Activated CD8-positive, alpha-beta memory T cell treated with anti-CD3 and anti-CD28 coated beads for 24 hours (primary cell): ENCODE measurements at regions not wholly inside any gene's neighbourhood (a gene's known extent, or its start where the extent isn't known, plus 50 kb on each side); places are given as distances from the start of the nearest gene placed in this dataset.

Source experiments
- DNase-seq: peaks from one replicate; pipeline ENCODE4 v3.0.0-alpha.2; 2020

GRCh38 chr2:239865059-239865639 is 160.0 kb downstream of the NDUFA10 start:
- DNase-seq = peak; percentile 35

GRCh38 chr2:239864247-239865058 is 160.7 kb downstream of the NDUFA10 start:
- DNase-seq = peak; percentile 48

- no peak for DNase-seq
Measured at GRCh38 chr2:239862613-239863012, 162.5 kb downstream of the NDUFA10 start.

- no peak for DNase-seq
Measured at GRCh38 chr2:239858179-239858578, 167.0 kb downstream of the NDUFA10 start.

DNA sequence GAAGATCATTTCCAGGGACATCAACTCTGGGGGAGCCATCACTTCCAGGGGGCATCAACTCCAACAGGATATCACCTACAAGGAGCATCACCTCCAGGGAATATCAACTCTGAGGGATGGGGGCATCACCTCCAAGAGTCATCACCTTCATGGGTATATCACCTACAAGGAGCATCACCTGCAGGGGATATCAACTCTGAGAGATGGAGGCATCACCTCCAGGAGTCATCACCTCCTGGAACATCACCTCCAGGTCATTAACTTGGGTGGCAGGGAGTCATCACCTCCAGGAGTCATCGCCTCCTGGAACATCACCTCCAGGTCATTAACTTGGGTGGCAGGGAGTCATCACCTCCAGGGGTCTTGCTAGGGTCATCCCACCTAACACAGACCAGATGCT is 167.6 kb downstream of the NDUFA10 start:
- DNase-seq = peak; percentile 28

GRCh38 chr2:239856620-239857285 is 168.4 kb downstream of the NDUFA10 start:
- peak; percentile 30 for DNase-seq

DNA sequence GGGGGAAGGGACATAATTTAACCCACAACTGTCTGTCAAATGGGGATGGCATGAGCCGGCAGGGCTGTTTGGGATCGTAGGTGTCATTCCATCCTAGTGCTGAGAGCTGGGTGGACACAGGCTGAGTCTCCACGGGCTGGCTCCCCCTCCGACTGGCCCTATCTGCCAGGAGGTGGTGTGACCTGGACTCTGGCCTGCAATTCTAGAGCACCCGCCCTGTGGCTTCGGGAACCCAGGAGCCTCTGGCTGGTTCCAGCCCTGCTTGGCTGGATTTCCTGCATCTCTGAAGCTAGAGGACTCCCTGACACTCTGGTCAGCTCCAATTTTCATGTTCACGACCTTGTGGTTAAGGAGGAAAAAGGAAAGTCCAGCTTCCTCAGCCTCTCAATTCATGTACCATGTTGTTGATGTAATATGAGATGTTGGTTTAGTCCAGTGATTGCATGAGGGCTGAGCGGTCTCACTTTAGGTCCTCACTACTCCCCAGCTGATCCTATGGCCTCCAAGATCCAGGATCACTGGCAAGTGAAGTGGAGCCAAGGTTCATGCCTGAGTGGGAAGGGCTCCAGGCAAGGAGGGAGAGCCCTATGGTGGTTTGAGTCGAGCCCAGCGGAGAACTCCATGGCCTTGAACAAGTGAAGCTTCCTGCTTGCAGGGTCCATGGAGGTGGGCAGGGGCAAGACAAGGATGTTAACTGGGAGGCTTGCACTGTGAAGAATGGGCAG is 169.1 kb downstream of the NDUFA10 start:
- DNase-seq = peak; percentile 17

DNA sequence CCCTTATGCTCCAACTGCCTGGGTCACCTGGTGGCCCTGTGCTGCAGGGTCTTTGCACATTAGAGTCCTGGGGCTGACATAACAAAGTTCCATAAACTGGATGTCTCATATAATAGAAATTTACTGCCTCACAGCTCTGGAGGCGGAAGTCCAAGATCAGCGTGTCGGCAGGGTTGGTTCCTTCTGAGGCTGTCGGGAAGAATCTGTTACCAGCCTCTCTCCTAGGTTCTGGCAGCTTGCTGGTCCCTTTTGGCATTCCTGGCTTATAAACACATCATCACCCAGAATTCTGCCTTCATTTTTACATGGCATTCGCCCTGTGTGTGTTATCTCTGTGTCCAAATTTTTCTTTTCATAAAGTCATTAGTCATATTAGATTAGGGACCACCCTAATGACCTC is 170.5 kb downstream of the NDUFA10 start:
- no peak for DNase-seq

GRCh38 chr2:239853706-239854327 is 171.3 kb downstream of the NDUFA10 start:
- DNase-seq = peak; percentile 13

DNA sequence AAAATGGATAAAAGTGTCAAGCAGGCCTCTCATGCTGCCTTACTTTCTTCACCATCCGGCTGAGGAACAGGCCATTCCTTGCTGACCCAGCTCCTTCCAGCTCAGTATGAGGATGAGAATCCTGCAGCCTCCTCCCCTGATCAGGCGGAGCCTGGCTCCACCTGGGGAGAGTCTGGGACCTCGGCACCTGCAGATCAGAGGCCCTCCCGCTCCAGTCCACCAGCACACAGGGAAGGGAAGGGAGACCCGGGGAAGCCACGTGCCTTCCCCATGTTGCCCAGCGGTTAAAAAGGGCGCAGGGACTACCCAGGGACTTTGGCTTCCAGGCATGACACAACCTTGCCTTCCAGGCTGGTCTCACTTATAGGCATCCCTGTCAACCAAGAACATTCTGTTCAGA is 172.0 kb downstream of the NDUFA10 start:
- no peak for DNase-seq

GRCh38 chr2:239852272-239852671 is 172.9 kb downstream of the NDUFA10 start:
- no peak for DNase-seq

GRCh38 chr2:239846789-239847676 is 178.1 kb downstream of the NDUFA10 start:
- DNase-seq = peak; percentile 17

GRCh38 chr2:239845968-239846367 is 179.2 kb downstream of the NDUFA10 start:
- DNase-seq = no peak

- peak; percentile 44 for DNase-seq
Measured at GRCh38 chr2:239839306-239839705, 185.8 kb downstream of the NDUFA10 start.

GRCh38 chr2:239836021-239836765 is 188.9 kb downstream of the NDUFA10 start:
- DNase-seq = peak; percentile 35

- DNase-seq = no peak
Measured at GRCh38 chr2:239835056-239835455, 190.1 kb downstream of the NDUFA10 start.

DNA sequence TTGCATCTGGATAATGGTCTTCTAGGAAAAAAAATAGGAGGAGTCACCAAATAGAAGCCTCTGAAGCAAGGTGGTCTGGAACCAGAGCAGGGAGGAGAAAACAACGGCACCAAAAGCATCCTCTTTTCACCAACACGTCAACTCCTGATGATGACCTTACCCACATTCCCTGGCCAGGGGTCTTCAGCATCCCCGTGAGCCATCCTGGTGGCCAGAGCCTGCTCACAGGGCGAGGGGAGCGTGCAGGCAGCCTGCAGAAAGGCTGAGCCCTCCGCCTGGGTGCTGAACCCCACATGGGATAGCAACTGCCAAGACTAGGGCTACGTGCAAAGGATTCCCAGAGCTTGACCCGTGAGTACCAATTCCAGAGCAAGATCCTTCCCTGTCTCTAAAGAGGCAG is 191.0 kb downstream of the NDUFA10 start:
- peak; percentile 21 for DNase-seq

DNA sequence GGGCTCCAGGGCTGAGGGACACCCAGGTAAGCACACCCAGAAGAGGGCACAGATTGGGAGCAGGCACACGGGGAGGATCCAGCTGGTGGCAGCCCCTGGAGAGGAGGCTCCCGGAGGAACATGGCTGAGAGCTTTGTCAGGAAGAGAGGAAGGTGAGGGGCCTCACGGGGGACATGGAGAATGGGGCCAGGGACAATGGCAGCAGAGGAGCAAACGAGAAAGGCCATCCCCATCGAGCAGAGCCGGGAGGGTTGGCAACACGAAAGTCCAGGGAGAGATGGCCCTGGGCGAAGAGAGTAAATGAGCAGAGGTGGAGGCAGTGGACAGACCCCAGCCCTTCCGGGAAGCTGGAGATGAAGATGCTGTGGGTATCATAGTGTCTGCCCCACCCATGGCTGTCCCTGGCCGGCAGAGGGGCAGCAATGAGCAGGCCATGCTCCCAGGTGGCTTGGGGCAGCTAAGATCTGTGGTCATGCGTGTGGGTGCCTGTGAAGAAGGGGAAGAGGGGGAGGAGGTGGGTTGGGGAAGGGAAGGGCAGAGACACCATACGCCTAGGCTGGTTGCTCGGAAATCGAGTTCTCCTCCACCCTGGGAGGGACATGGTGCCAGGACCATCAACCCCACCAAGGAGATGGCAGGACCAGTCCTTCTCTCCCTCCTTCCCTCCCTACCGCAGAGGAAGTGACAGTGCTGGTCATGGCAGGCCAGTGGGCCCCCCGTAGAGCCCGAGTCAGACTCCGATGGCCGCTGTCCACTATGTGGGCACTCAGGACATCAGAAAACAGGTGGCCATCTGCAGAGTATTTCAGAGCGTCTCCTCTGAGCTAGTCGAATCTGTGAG is 191.7 kb downstream of the NDUFA10 start:
- DNase-seq = peak; percentile 13

GRCh38 chr2:239832490-239833268 is 192.5 kb downstream of the NDUFA10 start:
- DNase-seq = peak; percentile 42
